EH (cell line): ENCODE measurements at regions not wholly inside any gene's neighbourhood (a gene's known extent, or its start where the extent isn't known, plus 50 kb on each side); places are given as distances from the start of the nearest gene placed in this dataset.
"Not testable (repeated sequence)": the region's sequence is repeated elsewhere in the genome, so short reads cannot be mapped to it uniquely, and the experiment has no call there.

Experiments
- DNase-seq: peaks from one replicate; pipeline ENCODE4 v3.0.0-alpha.2; 2015; ENCODE audit warnings: low read depth

GRCh38 chr13:60214213-60215055, 50.7 kb upstream of the DIAPH3 start:
- DNase-seq, result no peak

- DNase-seq, result no peak
Observed at GRCh38 chr13:60220072-60220471, 56.3 kb upstream of the DIAPH3 start.

- DNase-seq, result no peak
Observed at GRCh38 chr13:60221581-60221980, 57.9 kb upstream of the DIAPH3 start.

GRCh38 chr13:60226507-60226906, 62.8 kb upstream of the DIAPH3 start:
- peak; percentile 53 for DNase-seq

- DNase-seq, result no peak
Observed at GRCh38 chr13:60227158-60227557, 63.4 kb upstream of the DIAPH3 start.

- DNase-seq, result peak; percentile 4
Observed at GRCh38 chr13:60229708-60230272, 66.1 kb upstream of the DIAPH3 start.

- DNase-seq, result peak; percentile 37
Observed at GRCh38 chr13:60230593-60230992, 66.9 kb upstream of the DIAPH3 start.

GRCh38 chr13:60242043-60242595, 78.4 kb upstream of the DIAPH3 start:
- DNase-seq, result no peak

GRCh38 chr13:60244381-60244780, 80.7 kb upstream of the DIAPH3 start:
- no peak for DNase-seq

- DNase-seq, result not testable (repeated sequence)
Observed at GRCh38 chr13:60251419-60251818, 87.7 kb upstream of the DIAPH3 start.

GRCh38 chr13:60258349-60258748, 94.6 kb upstream of the DIAPH3 start:
- no peak for DNase-seq

GRCh38 chr13:60260440-60260839, 96.7 kb upstream of the DIAPH3 start:
- no peak for DNase-seq

GRCh38 chr13:60261432-60262351, 98.0 kb upstream of the DIAPH3 start:
- DNase-seq, result no peak

GRCh38 chr13:60265566-60265965, 101.8 kb upstream of the DIAPH3 start:
- DNase-seq, result no peak

GRCh38 chr13:60267498-60268202, 103.9 kb upstream of the DIAPH3 start:
- peak; percentile 9 for DNase-seq

GRCh38 chr13:60268203-60268555, 104.5 kb upstream of the DIAPH3 start:
- DNase-seq, result peak; percentile 1

GRCh38 chr13:60273971-60274527, 110.3 kb upstream of the DIAPH3 start:
- no peak for DNase-seq

GRCh38 chr13:60274655-60275054, 110.9 kb upstream of the DIAPH3 start:
- no peak for DNase-seq

- DNase-seq, result no peak
Observed at GRCh38 chr13:60275208-60275607, 111.5 kb upstream of the DIAPH3 start.

- not testable (repeated sequence) for DNase-seq
Observed at GRCh38 chr13:60280524-60280923, 116.5 kb upstream of the TDRD3 start.

- no peak for DNase-seq
Observed at GRCh38 chr13:60282186-60282585, 114.8 kb upstream of the TDRD3 start.
